Cardiac septum (tissue), 1 donor: ENCODE measurements at regions not wholly inside any gene's neighbourhood (a gene's known extent, or its start where the extent isn't known, plus 50 kb on each side); places are given as distances from the start of the nearest gene placed in this dataset.
"Not testable (repeated sequence)": the region's sequence is repeated elsewhere in the genome, so short reads cannot be mapped to it uniquely, and the experiment has no call there.

Experiments used
- DNase-seq: peaks from one replicate; pipeline ENCODE4 v3.0.0-alpha.2; 2020; ENCODE audit warnings: low spot score
- intact Hi-C: fragments of 100-400 bp; cut with DNase I; formaldehyde crosslinking; loops from one replicate; pipeline ENCODE4 v1.14.0; 2022
- donor health status: DM: no; HTN: no; CAD: no.

- no peak for DNase-seq
- intact Hi-C loops = no loop called here
Observed at GRCh38 chr12:113732916-113733315, 233.2 kb downstream of the RBM19 start.

- intact Hi-C loops = no loop called here
- no peak for DNase-seq
Observed at GRCh38 chr12:113727651-113728061, 238.5 kb downstream of the RBM19 start.

- DNase-seq = no peak
- intact Hi-C loops = no loop called here
Observed at GRCh38 chr12:113726254-113726819, 239.8 kb downstream of the RBM19 start.

- DNase-seq = no peak
- intact Hi-C loops = no loop called here
Observed at GRCh38 chr12:113725557-113725876, 240.6 kb downstream of the RBM19 start.

- intact Hi-C loops = no loop called here
- DNase-seq = no peak
Observed at GRCh38 chr12:113724794-113725556, 241.2 kb downstream of the RBM19 start.

- intact Hi-C loops = no loop called here
- no peak for DNase-seq
Observed at GRCh38 chr12:113723631-113724030, 242.5 kb downstream of the RBM19 start.

- intact Hi-C loops = no loop called here
- DNase-seq = no peak
Observed at GRCh38 chr12:113722747-113723146, 243.4 kb downstream of the RBM19 start.

GRCh38 chr12:113720629-113721028 lies 245.5 kb downstream of the RBM19 start:
- DNase-seq = no peak
- intact Hi-C loops = no loop called here

- DNase-seq = no peak
- intact Hi-C loops = no loop called here
Observed at GRCh38 chr12:113719911-113720591, 246.1 kb downstream of the RBM19 start.

GRCh38 chr12:113713156-113713555 lies 241.5 kb upstream of the LHX5 start:
- no peak for DNase-seq
- intact Hi-C loops = no loop called here

GRCh38 chr12:113712481-113712880 lies 240.8 kb upstream of the LHX5 start:
- intact Hi-C loops = no loop called here
- DNase-seq = no peak

GRCh38 chr12:113710216-113710615 lies 238.5 kb upstream of the LHX5 start:
- intact Hi-C loops = no loop called here
- peak; percentile 10 for DNase-seq

GRCh38 chr12:113709456-113709855 lies 237.8 kb upstream of the LHX5 start:
- DNase-seq = no peak
- intact Hi-C loops = no loop called here

- intact Hi-C loops = no loop called here
- no peak for DNase-seq
Observed at GRCh38 chr12:113702836-113703235, 231.2 kb upstream of the LHX5 start.

GRCh38 chr12:113702276-113702675 lies 230.6 kb upstream of the LHX5 start:
- intact Hi-C loops = no loop called here
- no peak for DNase-seq

- no peak for DNase-seq
- intact Hi-C loops = no loop called here
Observed at GRCh38 chr12:113700943-113701342, 229.3 kb upstream of the LHX5 start.

- DNase-seq, intact Hi-C loops: not testable (repeated sequence)
Observed at GRCh38 chr12:113699984-113700383, 228.3 kb upstream of the LHX5 start.

- intact Hi-C loops = no loop called here
- DNase-seq = no peak
Observed at GRCh38 chr12:113698510-113698858, 226.8 kb upstream of the LHX5 start.

GRCh38 chr12:113697651-113698509 lies 226.2 kb upstream of the LHX5 start:
- intact Hi-C loops = no loop called here
- no peak for DNase-seq

- intact Hi-C loops = no loop called here
- no peak for DNase-seq
Observed at GRCh38 chr12:113697104-113697503, 225.4 kb upstream of the LHX5 start.
